ENCODE measurements at regions not wholly inside any gene's neighbourhood (a gene's known extent, or its start where the extent isn't known, plus 50 kb on each side); places are given as distances from the start of the nearest gene placed in this dataset.

DNA sequence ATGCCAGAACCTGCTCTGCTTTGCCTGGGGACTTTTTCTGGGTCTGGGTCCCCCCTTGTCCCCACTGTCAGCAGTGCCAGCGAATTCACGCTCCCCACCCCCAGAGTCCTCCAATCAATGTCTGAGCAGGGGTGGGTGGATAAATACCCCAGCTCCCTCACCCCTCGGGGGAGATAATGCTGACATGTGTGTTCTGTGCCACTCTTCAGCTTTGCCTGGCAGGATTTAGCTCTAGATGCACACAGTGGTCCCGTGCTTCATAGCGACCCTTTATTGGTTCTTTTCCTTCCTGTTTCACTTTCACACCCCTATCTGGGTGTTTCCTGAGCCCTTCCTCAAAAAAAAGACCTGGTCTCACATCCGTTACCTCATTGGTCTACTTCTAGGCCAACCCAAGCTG, 277.0 kb downstream of the NPIPA8 start:
- Histone ChIP-seq H3K27me3 (replicated peaks) (no peaks in the 10 kb centered on the region), H3K27ac (no peak overlapping the region), H3K4me1 (replicated peaks) (no peaks in the 10 kb centered on the region), H3K4me3 (no peak overlapping the region), H3K36me3 (no peaks in the 10 kb centered on the region), H3K9me3 (replicated peaks) (no peaks in the 10 kb centered on the region)
- no peak for DNase-seq (ENCODE audit: low read depth in 1 of 2, low spot score in 2 of 2)

DNA sequence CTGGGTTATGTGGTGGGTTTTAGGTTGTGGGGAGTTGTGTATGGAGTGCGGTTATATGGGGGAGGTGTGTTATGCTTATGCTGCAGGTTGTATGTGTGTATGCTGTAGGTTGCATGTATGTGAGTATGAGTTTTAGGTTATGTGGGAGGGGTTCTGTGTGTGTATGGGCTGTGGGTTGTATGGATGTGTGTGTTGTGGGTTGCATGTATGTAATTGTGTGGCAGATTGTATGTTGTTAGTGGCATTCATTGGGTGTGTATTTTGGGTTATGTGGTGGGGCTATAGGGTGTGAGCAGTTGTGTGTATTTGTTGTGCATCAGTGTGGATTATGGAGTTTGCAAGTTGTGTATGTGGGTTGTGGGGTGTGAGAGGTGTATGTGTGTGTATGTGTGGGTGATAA, 277.4 kb downstream of the NPIPA8 start:
- H3K36me3 ChIP-seq: no peaks in the 10 kb centered on the region
- no peak for DNase-seq (ENCODE audit: low read depth in 1 of 2, low spot score in 2 of 2)
- H3K4me3 ChIP-seq: no peak overlapping the region
- no peaks in the 10 kb centered on the region for H3K9me3 ChIP-seq (replicated peaks)
- no peaks in the 10 kb centered on the region for H3K4me1 ChIP-seq (replicated peaks)
- no peaks in the 10 kb centered on the region for H3K27me3 ChIP-seq (replicated peaks)
- H3K27ac ChIP-seq: no peak overlapping the region

DNA sequence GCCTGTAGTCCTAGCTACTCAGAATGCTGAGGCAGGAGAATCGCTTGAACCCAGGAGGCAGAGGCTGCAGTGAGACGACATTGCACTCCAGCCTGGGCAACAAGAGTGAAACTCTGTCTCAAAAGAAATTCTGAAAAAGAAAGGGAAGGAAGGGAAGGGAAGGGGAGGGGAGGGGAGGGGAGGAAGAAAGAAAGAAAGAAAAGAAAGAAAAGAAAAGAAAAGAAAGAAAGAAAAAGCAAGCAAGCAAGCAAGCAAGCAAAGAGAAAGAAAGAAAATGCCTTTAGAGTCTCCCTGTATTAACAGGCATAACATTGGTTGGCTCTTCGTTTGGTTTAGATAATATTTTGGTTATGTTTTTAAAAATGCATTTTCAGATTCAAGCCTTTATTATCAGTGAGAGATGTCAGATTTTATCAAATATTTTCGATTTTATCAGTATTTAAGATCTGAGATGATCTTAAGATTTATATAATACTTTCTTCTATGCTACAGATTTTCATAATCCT, 281.1 kb downstream of the NPIPA8 start:
- DNase-seq (ENCODE audit: low read depth in 1 of 2, low spot score in 2 of 2): no peak
- H3K4me1 ChIP-seq (replicated peaks): no peaks in the 10 kb centered on the region
- no peaks in the 10 kb centered on the region for H3K9me3 ChIP-seq (replicated peaks)
- H3K36me3 ChIP-seq: no peaks in the 10 kb centered on the region
- no peak overlapping the region for H3K27ac ChIP-seq
- H3K4me3 ChIP-seq: no peak overlapping the region
- H3K27me3 ChIP-seq (replicated peaks): no peaks in the 10 kb centered on the region

DNA sequence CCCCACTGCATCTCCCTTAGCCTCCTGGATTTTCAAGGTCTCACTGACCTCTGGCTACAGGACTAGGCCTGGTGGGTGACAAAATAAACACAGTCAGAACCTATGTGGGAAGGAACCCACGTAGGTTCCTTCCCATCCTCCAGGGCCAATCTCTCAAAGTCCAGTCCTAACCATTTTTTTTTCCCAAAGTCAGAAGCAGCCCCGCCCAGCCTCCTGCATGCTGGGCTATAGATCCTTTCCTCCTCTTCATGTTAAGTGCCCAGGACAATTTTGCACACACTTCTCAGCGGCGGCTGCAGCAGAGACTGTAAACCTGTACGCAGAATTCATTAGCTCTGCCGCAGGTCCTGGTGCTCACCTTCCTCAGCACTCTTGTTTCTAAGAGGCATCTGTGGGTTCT, 285.8 kb downstream of the NPIPA8 start:
- no peaks in the 10 kb centered on the region for H3K36me3 ChIP-seq
- no peak overlapping the region for H3K4me3 ChIP-seq
- no peaks in the 10 kb centered on the region for H3K9me3 ChIP-seq (replicated peaks)
- no peak for DNase-seq (ENCODE audit: low read depth in 1 of 2, low spot score in 2 of 2)
- H3K4me1 ChIP-seq (replicated peaks): no peaks in the 10 kb centered on the region
- H3K27me3 ChIP-seq (replicated peaks): no peaks in the 10 kb centered on the region
- H3K27ac ChIP-seq: no peak overlapping the region

DNA sequence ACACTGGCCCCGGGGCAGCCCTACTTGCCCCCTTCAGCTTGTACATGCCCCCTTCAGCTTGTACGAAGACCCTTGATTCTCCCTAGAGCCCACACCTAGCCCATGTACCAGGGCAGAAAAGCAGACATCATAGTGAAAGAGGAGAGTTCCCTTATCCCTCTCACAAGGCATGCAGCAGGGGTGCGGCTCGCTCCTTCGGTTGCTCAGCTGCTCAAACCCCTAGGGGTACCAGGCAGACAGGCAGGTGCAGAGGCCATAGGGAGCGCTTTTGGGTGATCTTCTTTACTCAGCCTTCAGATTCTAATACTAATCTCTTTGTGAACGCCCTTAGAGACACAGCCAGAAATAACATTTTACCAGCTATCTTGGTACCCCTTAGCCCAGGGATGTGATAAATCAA, 286.3 kb downstream of the NPIPA8 start:
- Histone ChIP-seq H3K27me3 (replicated peaks) (no peaks in the 10 kb centered on the region), H3K27ac (no peak overlapping the region), H3K4me3 (no peak overlapping the region), H3K4me1 (replicated peaks) (no peaks in the 10 kb centered on the region), H3K36me3 (no peaks in the 10 kb centered on the region), H3K9me3 (replicated peaks) (no peaks in the 10 kb centered on the region)
- DNase-seq (ENCODE audit: low read depth in 1 of 2, low spot score in 2 of 2): no peak

DNA sequence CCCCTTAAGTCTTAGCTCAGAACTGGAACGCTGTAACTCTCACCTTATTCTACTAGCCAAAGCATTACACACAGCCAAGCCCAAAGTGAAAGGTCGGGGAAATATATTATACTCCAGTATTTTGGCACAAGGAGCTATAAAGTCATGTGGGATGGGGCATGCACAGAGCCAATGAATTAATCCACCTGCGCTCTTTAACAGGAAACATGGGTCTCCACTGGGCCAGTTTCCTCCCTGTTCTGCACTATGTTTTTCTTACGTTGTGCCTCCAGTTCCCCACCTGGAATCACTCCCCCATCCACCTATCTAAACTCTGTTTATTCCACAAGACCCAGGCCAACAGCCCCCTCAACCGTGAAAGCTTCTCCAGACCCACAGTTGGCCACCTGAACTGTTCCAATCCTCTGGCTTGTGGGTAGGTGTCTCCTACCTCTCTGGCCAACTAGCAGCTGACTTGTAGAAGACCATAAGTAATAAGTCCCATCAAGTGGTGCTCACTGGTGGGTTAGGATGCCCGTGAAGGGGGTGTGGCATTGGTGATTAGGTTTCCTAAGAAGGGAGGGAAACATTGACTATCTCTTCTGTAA, 286.9 kb downstream of the NPIPA8 start:
- no peaks in the 10 kb centered on the region for H3K9me3 ChIP-seq (replicated peaks)
- no peak for DNase-seq (ENCODE audit: low read depth in 1 of 2, low spot score in 2 of 2)
- H3K36me3 ChIP-seq: no peaks in the 10 kb centered on the region
- H3K4me1 ChIP-seq (replicated peaks): no peaks in the 10 kb centered on the region
- no peaks in the 10 kb centered on the region for H3K27me3 ChIP-seq (replicated peaks)
- H3K27ac ChIP-seq: no peak overlapping the region
- no peak overlapping the region for H3K4me3 ChIP-seq

DNA sequence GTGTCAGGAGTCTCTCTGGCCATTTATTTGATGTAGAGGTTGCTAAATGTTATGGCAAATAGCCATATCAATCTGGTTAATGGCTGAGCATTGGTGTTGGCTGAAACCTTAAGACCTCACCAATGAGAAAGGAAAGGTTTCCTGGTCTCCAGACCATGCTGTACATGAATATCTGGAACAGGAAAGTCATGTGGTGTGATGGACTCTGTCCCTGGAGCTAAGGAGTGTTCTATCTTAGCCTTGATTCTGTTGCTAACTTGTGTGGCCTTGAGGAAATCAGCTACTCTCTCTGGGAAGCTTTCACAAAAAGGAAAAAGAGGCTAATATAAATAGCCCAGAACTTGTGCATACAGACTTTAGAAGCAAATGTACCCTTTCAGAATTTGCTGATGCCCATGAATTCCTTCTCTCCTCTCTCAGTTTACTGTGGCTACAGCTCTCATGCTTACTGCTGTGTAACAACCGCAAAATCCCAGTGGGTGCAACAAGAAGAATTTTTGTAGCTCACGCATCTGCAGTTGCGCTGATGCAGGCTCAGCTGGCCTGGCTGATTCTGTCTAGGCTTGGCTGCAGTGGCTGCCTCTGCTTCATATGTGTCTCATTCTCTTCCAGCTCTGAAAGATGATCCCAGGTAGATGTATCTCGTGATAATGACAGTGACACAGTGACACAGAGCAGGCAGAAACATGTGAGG, 287.5 kb downstream of the NPIPA8 start:
- Histone ChIP-seq H3K36me3 (no peaks in the 10 kb centered on the region), H3K27ac (no peak overlapping the region), H3K4me1 (replicated peaks) (no peaks in the 10 kb centered on the region), H3K4me3 (no peak overlapping the region), H3K9me3 (replicated peaks) (no peaks in the 10 kb centered on the region), H3K27me3 (replicated peaks) (no peaks in the 10 kb centered on the region)
- DNase-seq (ENCODE audit: low read depth in 1 of 2, low spot score in 2 of 2): no peak

DNA sequence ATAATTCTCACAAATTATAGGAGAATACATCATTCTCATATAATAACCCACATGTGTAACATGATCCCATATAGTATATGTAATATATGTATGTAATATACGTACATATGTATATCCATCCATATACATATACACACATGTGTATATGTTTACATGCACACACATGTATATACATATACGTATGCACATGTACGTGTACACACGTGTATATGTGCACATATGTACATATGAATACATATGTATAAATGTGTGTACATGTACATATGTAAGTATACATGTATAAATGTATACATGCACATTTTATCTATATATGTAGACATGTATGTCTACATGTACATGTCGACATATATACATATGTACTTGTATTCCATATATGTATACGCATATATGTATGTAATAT, 288.8 kb downstream of the NPIPA8 start:
- Histone ChIP-seq H3K4me3 (no peak overlapping the region), H3K4me1 (replicated peaks) (no peaks in the 10 kb centered on the region), H3K27ac (no peak overlapping the region), H3K36me3 (no peaks in the 10 kb centered on the region), H3K27me3 (replicated peaks) (no peaks in the 10 kb centered on the region), H3K9me3 (replicated peaks) (no peaks in the 10 kb centered on the region)
- no peak for DNase-seq (ENCODE audit: low read depth in 1 of 2, low spot score in 2 of 2)

DNA sequence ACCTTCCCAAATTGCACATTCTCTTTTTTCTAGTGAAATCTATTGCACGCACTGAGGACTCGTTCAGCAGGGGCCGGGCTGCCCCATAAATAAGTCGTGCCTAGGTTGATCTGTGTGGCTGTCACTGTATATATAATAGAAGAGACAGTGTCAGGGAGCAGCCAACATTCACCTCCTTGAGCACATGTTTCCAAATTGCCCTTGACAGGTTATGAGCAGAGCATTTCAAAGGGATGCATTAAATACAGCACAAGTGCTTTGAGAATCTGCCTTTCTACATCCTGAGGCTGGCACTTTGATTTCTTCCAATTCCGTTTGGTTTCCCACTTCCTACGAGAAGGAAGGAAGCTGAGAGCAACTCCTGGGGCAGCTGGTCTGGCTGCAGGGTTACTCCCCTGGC, 291.2 kb downstream of the NPIPA8 start:
- no peak for DNase-seq (ENCODE audit: low read depth in 1 of 2, low spot score in 2 of 2)
- Histone ChIP-seq H3K36me3 (no peaks in the 10 kb centered on the region), H3K4me3 (no peak overlapping the region), H3K27me3 (replicated peaks) (no peaks in the 10 kb centered on the region), H3K4me1 (replicated peaks) (no peaks in the 10 kb centered on the region), H3K9me3 (replicated peaks) (no peaks in the 10 kb centered on the region), H3K27ac (no peak overlapping the region)

DNA sequence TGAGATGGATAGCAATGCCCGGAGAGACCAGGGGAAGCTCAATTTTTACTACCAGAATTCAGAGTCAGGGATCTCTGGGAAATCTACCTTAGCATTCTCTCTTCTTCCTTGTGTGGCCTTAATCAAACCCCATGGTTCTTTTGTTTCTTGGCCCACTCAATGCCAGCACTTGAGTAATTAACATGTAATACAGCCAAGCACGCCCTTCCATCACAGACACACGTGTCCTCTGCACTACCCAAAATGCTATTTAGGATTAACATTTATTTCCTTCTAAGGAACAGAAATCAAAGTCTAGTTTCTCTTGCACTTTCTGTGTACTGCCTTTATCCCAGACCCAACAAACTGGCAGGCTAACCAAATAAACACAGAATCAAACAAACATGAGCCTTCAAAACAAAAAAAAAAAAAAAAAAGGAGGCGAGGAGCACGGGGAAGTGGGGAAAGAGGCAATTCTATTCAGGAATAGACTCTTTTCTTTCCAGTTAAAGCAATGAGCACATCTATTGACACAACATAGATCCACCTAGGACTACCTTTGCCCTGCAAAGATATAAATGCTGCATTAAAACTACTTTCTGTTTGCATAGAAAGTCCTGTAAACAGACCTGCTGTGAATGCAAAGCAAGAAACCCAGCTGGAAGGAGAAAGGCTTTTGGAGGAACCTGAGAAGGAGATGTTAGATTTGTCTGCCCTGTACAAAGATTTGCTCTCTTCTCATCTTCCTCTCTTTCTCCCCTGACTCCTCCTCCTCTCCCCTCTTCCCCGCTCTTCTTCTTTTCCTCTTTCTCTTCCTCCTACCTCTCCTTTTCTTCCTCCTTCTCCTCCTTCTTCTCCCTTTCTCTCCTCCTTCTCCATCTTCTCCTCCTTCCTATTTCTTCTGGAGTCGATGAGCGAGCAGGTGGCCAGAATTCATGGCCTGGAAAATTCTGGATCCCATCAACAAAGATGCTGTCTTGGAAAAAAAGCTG, 294.4 kb downstream of the NPIPA8 start:
- no peak for DNase-seq (ENCODE audit: low read depth in 1 of 2, low spot score in 2 of 2)
- Histone ChIP-seq H3K4me3 (no peak overlapping the region), H3K9me3 (replicated peaks) (0 out of 2 replicates have a peak, but pooled peaks cover 3% of the 10 kb centered on the region), H3K36me3 (no peaks in the 10 kb centered on the region), H3K4me1 (replicated peaks) (no peaks in the 10 kb centered on the region), H3K27me3 (replicated peaks) (no peaks in the 10 kb centered on the region), H3K27ac (no peak overlapping the region)

DNA sequence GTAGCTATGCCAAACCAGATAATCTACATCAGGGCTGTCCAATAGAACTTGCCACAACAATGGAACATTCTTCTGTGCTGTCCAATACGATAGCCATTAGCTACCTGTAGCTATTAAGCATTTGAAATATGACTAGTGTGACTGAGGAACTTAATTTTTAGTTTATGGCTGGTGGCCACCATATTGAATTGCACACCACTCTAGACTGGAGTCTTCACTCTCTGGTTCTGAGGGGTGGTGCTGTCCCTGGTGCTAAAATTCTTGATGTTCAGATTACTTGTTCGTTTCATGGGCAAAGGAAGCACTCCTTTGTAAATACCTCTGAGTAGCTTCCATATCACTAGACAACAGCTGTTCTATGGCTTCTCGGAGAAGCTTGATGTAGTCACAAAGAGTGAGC, 296.6 kb downstream of the NPIPA8 start:
- Histone ChIP-seq H3K4me3 (no peak overlapping the region), H3K36me3 (no peaks in the 10 kb centered on the region), H3K9me3 (replicated peaks) (0 out of 2 replicates have a peak, but pooled peaks cover 3% of the 10 kb centered on the region), H3K4me1 (replicated peaks) (no peaks in the 10 kb centered on the region), H3K27me3 (replicated peaks) (no peaks in the 10 kb centered on the region), H3K27ac (no peak overlapping the region)
- no peak for DNase-seq (ENCODE audit: low read depth in 1 of 2, low spot score in 2 of 2)

DNA sequence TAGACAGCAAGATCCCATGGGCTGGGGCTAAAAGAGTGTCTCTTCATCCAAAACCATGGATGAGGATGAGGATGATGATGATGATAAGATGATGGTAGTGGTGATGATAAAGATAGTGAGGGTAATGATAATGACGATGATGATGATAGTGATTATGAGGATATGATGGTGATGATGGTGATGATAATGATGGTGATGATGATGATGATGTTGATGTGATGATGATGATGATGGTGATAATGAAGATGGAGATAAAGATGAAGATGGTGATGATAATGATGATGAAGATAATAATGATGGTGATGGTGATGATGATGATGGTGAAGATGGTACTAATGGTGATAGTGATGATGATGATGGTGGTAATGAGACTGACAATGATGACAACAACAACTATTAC, 299.5 kb downstream of the NPIPA8 start:
- Histone ChIP-seq H3K27ac (no peak overlapping the region), H3K36me3 (no peaks in the 10 kb centered on the region), H3K27me3 (replicated peaks) (no peaks in the 10 kb centered on the region), H3K9me3 (replicated peaks) (0 out of 2 replicates have a peak, but pooled peaks cover 3% of the 10 kb centered on the region), H3K4me1 (replicated peaks) (no peaks in the 10 kb centered on the region), H3K4me3 (no peak overlapping the region)
- no peak for DNase-seq (ENCODE audit: low read depth in 1 of 2, low spot score in 2 of 2)

DNA sequence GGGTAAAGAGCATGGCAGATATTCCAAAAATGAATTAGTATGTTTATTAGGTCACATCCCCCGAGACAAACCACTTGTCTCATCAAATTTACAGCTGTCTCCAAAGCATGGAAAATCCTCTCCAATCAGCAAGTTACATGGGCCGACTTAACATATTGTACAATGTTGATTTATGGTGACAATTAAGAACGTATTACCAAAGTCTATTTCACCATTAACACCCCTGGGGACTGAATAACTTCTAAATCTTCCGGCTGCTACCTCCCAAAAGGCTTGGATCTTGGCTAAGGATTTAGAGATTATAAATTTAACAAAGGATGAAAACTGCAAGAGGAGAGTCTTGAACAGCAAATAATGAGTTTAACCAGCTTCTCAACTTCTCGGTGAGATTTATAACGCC, 311.9 kb downstream of the NPIPA8 start:
- H3K4me1 ChIP-seq (replicated peaks): no peaks in the 10 kb centered on the region
- H3K36me3 ChIP-seq: no peaks in the 10 kb centered on the region
- DNase-seq (ENCODE audit: low read depth in 1 of 2, low spot score in 2 of 2): no peak
- no peak overlapping the region for H3K4me3 ChIP-seq
- no peak overlapping the region for H3K27ac ChIP-seq
- no peaks in the 10 kb centered on the region for H3K9me3 ChIP-seq (replicated peaks)
- no peaks in the 10 kb centered on the region; the same call in 1 of the 2 replicates for H3K27me3 ChIP-seq (replicated peaks)

DNA sequence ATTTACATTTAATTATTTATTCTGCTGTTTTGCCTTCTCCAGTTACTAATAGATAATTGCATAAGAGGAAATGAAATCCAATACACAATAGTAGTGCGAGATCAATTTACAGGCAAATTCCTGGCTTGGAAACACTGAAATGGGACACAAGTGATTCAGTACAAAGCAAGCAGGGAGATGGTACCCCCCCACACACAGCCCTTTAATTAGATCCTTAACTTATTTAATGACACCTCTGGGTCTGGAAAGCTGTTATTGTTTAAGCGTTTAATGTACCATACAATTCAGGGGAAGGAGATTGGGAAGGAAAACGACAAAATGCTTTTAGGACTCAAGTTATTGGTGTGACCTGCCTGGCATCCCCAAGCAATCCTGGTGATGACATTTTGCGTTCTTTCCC, 318.2 kb downstream of the NPIPA8 start:
- DNase-seq (ENCODE audit: low read depth in 1 of 2, low spot score in 2 of 2): no peak
- no peaks in the 10 kb centered on the region for H3K36me3 ChIP-seq
- no peaks in the 10 kb centered on the region; the same call in 1 of the 2 replicates for H3K27me3 ChIP-seq (replicated peaks)
- H3K4me1 ChIP-seq (replicated peaks): no peaks in the 10 kb centered on the region
- no peaks in the 10 kb centered on the region for H3K9me3 ChIP-seq (replicated peaks)
- no peak overlapping the region for H3K27ac ChIP-seq
- H3K4me3 ChIP-seq: no peak overlapping the region
